HCT116 (cell line): ENCODE measurements at regions not wholly inside any gene's neighbourhood (a gene's known extent, or its start where the extent isn't known, plus 50 kb on each side); places are given as distances from the start of the nearest gene placed in this dataset.

ENCODE experiments used
- ATAC-seq: fragments of 200-7000 bp; cut with Tn5 transposase; 2 replicates; pipeline ENCODE4 v1.9.1; 2020; ENCODE audit warnings: mild to moderate bottlenecking, moderate library complexity
- BruUV-seq: library from RNA; stranded (reverse); fragments of 400-500 nt; replicated peaks from 2 replicates; lab custom pipeline; 2021; lab: Mats Ljungman, UMichigan
- CTCF ChIA-PET: fragments of 300-600 bp; sonication (Branson Sonifier 250); formaldehyde crosslinking; loops from one replicate; lab custom pipeline; 2021; ENCODE audit warnings: antibody characterized with exemption; lab: Charles Lee
- POLR2A ChIA-PET: fragments of 300-600, 350-600 bp; sonication (Branson Sonifier 250); formaldehyde crosslinking; loops from one replicate; lab custom pipeline; 2021; ENCODE audit warnings: antibody characterized with exemption; lab: Charles Lee
- RAD21 ChIA-PET, 2 experiments: fragments of 300-600 bp; sonication (Branson Sonifier 250); formaldehyde crosslinking; loops; one replicate each; lab custom pipeline; 2023; ENCODE audit warnings: low total read pairs in 2 of 2; ENCODE audit not compliant: uncharacterized antibody in 2 of 2, unreplicated experiment in 2 of 2, low non-redundant PET in 1 of 2; lab: Charles Lee
- DNase-seq: peaks from one replicate; pipeline ENCODE4 v3.0.0-alpha.2; 2010; ENCODE audit warnings: low read depth, low spot score
- H2AFZ ChIP-seq: fragments of 200-600 bp; shearing (Covaris generic), sonication (generic); 2 replicates; pipeline ENCODE4 v1.6.1; 2017; ENCODE audit warnings: low read depth, mixed run types, mixed read lengths, antibody characterized with exemption, low read length; ENCODE audit not compliant: poor library complexity, severe bottlenecking
- H3K27ac ChIP-seq: 2 replicates; pipeline ENCODE4 v1.5.1; 2012; ENCODE audit warnings: low read depth, low read length
- H3K27me3 ChIP-seq: fragments of 200-600 bp; sonication (generic); 2 replicates; pipeline ENCODE4 v1.6.1; 2016; ENCODE audit warnings: mixed run types, low read length, mixed read lengths; ENCODE audit not compliant: insufficient read depth
- H3K36me3 ChIP-seq, 2 experiments: fragments of 200-500 bp in 1 of 2; fragments of 200-600 bp in 1 of 2; sonication (Bioruptor generic) in 1 of 2; sonication (generic) in 1 of 2; 2 replicates each; pipeline versions ENCODE4 v1.5.1 to v1.6.1; 2014 to 2016; ENCODE audit warnings: low read length in 2 of 2, inconsistent platforms in 1 of 2, mixed read lengths in 1 of 2, mixed run types in 1 of 2; ENCODE audit not compliant: insufficient read depth in 2 of 2, control insufficient read depth in 1 of 2
- H3K4me1 ChIP-seq, 2 experiments: fragments of 200-600 bp in 1 of 2; sonication (generic) in 1 of 2; 2 replicates each; pipeline versions ENCODE4 v1.5.1 to v1.6.1; 2012 to 2017; ENCODE audit warnings: low read length in 2 of 2, inconsistent platforms in 1 of 2, mild to moderate bottlenecking in 1 of 2, mixed read lengths in 1 of 2, mixed run types in 1 of 2, moderate library complexity in 1 of 2; ENCODE audit not compliant: insufficient read depth in 2 of 2, control insufficient read depth in 1 of 2
- H3K4me2 ChIP-seq: fragments of 200-600 bp; sonication (generic); 2 replicates; pipeline ENCODE4 v1.6.1; 2017; ENCODE audit warnings: mixed run types, low read length, mixed read lengths
- H3K4me3 ChIP-seq, 2 experiments: fragments of 200-600 bp in 1 of 2; sonication (generic) in 1 of 2; replicated peaks in 1 of 2; 2 replicates each; pipeline ENCODE4 v1.5.1; 2011 to 2016; ENCODE audit warnings: low read length in 2 of 2, control low read depth in 1 of 2, low read depth in 1 of 2, mild to moderate bottlenecking in 1 of 2, mixed read lengths in 1 of 2, mixed run types in 1 of 2
- H3K79me2 ChIP-seq: fragments of 200-600 bp; sonication (generic); 2 replicates; pipeline ENCODE4 v1.6.1; 2017; ENCODE audit warnings: mild to moderate bottlenecking, mixed run types, low read length, moderate library complexity, mixed read lengths; ENCODE audit not compliant: insufficient read depth
- H3K9ac ChIP-seq: fragments of 200-600 bp; sonication (generic); 2 replicates; pipeline ENCODE4 v1.6.1; 2016; ENCODE audit warnings: low read length, mixed read lengths
- H3K9me2 ChIP-seq: fragments of 200-600 bp; sonication (generic), shearing (Covaris generic); 2 replicates; pipeline ENCODE4 v1.6.1; 2017; ENCODE audit warnings: mixed run types, mild to moderate bottlenecking, moderate library complexity; ENCODE audit not compliant: insufficient read depth
- H3K9me3 ChIP-seq, 2 experiments: fragments of 200-500 bp in 1 of 2; fragments of 200-600 bp in 1 of 2; sonication (Bioruptor generic) in 1 of 2; sonication (generic) in 1 of 2; 2 replicates each; pipeline ENCODE4 v1.6.1; 2014 to 2017; ENCODE audit warnings: low read length in 2 of 2, mixed read lengths in 2 of 2, inconsistent platforms in 1 of 2, low read depth in 1 of 2, mild to moderate bottlenecking in 1 of 2, mixed run types in 1 of 2, moderate library complexity in 1 of 2; ENCODE audit not compliant: control insufficient read depth in 1 of 2, insufficient read depth in 1 of 2
- H4K20me1 ChIP-seq: fragments of 200-600 bp; sonication (generic), shearing (Covaris generic); 2 replicates; pipeline ENCODE4 v1.6.1; 2017; ENCODE audit warnings: mixed run types, mild to moderate bottlenecking, moderate library complexity; ENCODE audit not compliant: insufficient read depth
- EGR1 ChIP-seq: IDR thresholded peaks from 2 replicates; pipeline ENCODE4 v1.6.1; 2012; ENCODE audit warnings: low read depth
- EZH2 ChIP-seq: fragments of 200-600 bp; sonication (generic); IDR thresholded peaks from 2 replicates; pipeline ENCODE4 v1.6.1; 2017; ENCODE audit warnings: antibody characterized with exemption, mixed run types
- RAD21 ChIP-seq: IDR thresholded peaks from 2 replicates; pipeline ENCODE4 v1.6.1; 2012; ENCODE audit warnings: low read depth, mild to moderate bottlenecking
- REST ChIP-seq: IDR thresholded peaks from 2 replicates; pipeline ENCODE4 v1.6.1; 2012; ENCODE audit warnings: low read depth
- ZBTB33 ChIP-seq: IDR thresholded peaks from 2 replicates; pipeline ENCODE4 v1.6.1; 2011; ENCODE audit warnings: mild to moderate bottlenecking, low read length, moderate library complexity; ENCODE audit not compliant: insufficient replicate concordance; ENCODE audit errors: extremely low read depth
- intact Hi-C: fragments of 100-400 bp; cut with micrococcal nuclease; formaldehyde crosslinking; loops from 2 replicates; pipeline ENCODE4 v1.10.0; 2022

- CTCF ChIA-PET, result no interaction called here
- no peak overlapping the region for H3K9ac ChIP-seq
- RAD21 ChIA-PET, result no interaction called here
Observed at GRCh38 chr5:26492906-26493459, 545.4 kb downstream of the CDH9 start.

More at GRCh38 chr5:26492906-26493459, 545.4 kb downstream of the CDH9 start:
- H3K79me2 ChIP-seq, result no peaks in the 10 kb centered on the region
- no peak overlapping the region for H3K4me3 ChIP-seq
- intact Hi-C loops, result no loop called here
- POLR2A ChIA-PET, result no interaction called here
- DNase-seq (no peak), ATAC-seq (no peak)
- no peak overlapping the region for H3K27ac ChIP-seq
- H3K4me1 ChIP-seq, result no peaks in the 10 kb centered on the region
- no peaks in the 10 kb centered on the region for H3K9me2 ChIP-seq
- no peak overlapping the region for H2AFZ ChIP-seq
- BruUV-seq, result no TSS peak
- no peaks in the 10 kb centered on the region for H3K36me3 ChIP-seq
- H3K9me3 ChIP-seq, result peaks cover 25 to 40% of the 10 kb centered on the region in 2 experiments; a peak in 2 of 4 replicates
- no peaks in the 10 kb centered on the region for H4K20me1 ChIP-seq
- no peaks in the 10 kb centered on the region for H3K27me3 ChIP-seq
- TF ChIP-seq RAD21 (no peak), REST (no peak), EZH2 (no peak), ZBTB33 (no peak), EGR1 (no peak)
- H3K4me2 ChIP-seq, result no peak overlapping the region
